HG03460 (cell line): ENCODE measurements at regions not wholly inside any gene's neighbourhood (a gene's known extent, or its start where the extent isn't known, plus 50 kb on each side); places are given as distances from the start of the nearest gene placed in this dataset.

ENCODE experiments used
- ATAC-seq: cut with Tn5 transposase; IDR thresholded peaks from one replicate; pipeline ENCODE4 v1.9.1; 2021; ENCODE audit not compliant: unreplicated experiment

DNA sequence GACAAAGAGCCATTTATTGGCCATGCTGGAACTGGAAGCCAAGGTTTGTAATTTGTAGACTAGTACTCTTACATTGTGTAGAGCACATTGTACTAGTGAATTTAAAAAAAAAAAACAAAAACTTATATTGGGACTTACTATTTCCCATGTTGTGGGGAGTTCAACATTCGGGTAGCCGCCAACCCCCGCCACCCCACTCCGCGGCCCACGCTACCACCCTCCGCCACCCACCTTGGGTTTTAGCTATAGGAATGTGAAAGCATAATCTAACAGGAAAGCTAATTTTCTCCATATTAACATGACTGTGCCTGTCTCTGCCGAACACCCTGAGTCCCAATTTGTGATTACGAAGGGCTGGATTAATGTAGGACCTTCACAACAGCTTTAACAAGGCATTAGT, 275.8 kb downstream of the FIGN start:
- ATAC-seq: no peak

DNA sequence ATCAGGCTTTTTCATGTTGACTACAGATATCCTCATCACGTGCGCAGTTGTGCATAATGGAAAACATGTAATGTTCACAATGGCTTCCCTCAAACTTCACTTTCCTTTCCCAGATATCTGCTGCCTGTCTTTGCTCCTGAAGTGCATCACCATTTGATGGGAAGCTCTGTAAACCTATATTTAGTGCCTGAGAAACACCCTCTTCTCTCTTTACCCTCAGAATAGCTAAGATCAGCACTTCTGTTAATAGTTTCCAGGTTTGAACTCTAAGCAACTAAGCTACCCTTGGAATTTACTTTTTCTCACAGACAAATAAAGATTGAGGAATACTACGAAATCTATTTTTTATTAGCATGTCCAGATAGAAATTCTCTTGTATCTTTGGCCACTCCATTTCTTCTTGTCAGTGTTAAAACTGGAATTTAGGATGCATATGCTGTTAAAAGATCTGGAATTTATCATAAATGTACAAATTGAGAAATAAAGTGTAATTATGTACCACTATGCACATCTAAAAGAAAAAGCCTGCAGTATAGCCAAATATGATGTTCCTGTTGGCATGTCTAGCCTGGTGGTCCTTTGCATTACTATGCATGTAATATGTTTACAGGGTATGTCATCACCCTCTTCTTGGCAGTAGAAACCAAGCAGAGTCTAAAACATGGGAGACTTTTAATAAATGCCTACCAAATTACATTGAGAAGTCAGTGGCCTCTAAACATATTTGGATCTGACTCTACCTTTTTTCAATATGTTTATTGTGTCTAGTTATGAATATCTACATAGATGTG, 278.7 kb downstream of the FIGN start:
- ATAC-seq: no peak

DNA sequence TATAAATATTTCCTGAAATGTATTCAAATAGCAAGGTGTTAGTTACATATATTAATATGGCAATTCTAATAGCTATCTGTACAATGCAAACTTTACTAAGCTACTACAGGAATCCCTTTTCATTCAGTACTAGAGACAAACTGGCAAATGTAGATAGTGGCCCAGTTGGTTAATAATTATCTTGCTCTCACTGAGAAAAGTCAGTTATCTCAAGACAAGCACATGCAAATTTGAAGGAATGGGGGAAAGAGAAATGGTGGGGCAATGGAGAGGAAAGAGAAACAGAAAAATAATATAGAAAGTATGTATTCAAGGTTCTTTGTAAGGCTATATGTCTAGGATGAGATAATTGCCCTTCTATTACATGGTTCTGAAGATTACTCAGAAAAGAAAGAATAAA, 280.0 kb downstream of the FIGN start:
- ATAC-seq: peak; percentile 95

- ATAC-seq: no peak
Measured at GRCh38 chr2:163453920-163454319, 281.9 kb downstream of the FIGN start.

DNA sequence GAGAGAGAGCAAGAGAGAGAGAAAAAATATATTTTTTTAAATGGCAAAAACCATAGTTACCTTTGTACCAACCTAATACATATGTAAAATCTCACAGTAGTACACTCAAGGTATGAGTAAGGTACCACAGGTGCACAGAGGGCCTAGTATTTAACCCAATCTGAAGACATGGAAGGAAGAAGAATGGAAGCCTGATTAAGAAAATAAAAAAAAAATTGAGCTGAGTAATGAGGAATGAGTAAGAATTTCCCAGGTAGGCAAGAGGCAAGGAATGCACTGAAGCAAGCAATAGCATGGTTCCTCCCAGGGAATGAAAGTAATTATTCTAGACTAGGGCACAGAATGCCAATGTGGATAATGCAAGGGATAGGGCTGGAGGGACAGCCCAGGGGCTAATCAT, 294.2 kb downstream of the FIGN start:
- no peak for ATAC-seq

- no peak for ATAC-seq
Measured at GRCh38 chr2:163436963-163437362, 298.8 kb downstream of the FIGN start.

GRCh38 chr2:163428187-163428586, 307.6 kb downstream of the FIGN start:
- no peak for ATAC-seq

- no peak for ATAC-seq
Measured at GRCh38 chr2:163420604-163421003, 315.2 kb downstream of the FIGN start.

GRCh38 chr2:163419000-163419830, 316.6 kb downstream of the FIGN start:
- ATAC-seq: no peak

DNA sequence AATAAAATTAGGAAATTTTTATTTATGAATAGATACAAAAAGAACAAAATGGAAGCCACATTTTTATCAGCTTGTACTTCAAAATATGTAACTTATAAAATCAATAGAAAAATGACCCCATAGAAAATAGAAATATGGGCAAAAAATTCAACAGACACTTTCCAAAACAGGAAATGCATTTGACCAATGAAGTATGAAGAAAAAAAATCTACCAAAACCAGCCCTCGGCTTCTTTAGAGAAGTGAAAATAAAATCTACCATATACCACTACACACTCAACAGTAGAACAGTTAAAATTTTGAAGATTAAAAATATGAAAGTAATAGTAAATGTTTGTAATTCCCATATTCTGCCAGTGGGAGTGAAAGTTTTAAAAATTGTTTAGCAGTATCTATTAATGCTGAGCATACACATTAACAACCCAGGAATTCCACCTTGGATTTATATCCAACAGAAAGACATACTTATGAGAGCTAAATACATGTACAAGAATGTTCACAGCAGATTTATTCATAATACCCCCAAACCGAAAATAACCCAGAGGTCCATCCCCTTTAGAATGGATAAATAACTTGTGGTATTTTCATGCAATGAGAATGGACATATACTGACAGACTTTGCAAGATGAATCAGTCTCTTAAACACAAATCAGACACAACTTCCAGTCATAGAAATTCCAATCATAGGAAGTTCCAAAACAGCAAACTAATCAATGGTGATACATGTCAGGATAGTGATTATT, 318.0 kb downstream of the FIGN start:
- ATAC-seq: peak; percentile 87

DNA sequence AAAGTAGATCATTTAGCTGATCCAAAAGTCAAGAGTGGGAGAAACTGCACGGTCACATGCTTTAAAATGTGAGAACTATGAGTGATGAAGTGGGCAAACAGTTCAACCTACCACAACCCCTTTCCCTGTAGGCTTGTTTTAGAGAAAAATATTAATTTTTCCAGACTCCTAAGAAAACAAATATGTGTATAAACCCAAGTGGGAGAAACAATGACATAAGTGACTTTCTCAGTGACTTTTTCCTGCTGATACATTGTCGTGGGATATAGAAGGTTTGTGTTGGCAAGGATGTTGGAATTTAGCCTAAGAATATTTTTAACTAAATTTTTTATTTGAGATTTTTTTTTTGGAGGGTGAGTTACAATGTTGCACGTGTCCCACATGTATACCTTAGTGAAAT, 321.7 kb downstream of the FIGN start:
- ATAC-seq: no peak

GRCh38 chr2:163407296-163407695, 328.5 kb downstream of the FIGN start:
- ATAC-seq: no peak

DNA sequence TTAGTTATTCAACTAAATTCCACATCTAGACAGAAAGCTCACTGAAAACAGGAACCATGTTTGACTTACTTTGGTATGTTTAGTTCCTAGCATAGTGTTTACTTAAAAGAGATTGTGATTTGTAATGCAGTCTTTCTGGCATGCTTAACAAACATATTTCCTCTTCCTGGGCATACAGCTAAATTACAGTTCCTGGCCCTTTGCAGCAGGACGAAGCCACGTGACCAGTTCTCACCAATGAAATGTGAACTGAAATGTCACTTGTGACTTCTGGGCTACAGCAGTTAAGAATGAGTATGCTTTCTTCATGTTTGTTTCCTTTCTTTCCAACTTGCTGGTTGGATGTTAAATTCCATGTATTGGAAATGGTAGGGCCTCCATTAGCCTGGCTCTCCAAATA, 330.5 kb downstream of the FIGN start:
- ATAC-seq: no peak

- ATAC-seq: no peak
Measured at GRCh38 chr2:163401481-163401880, 334.3 kb downstream of the FIGN start.

GRCh38 chr2:163397451-163397850, 338.4 kb downstream of the FIGN start:
- ATAC-seq: no peak

GRCh38 chr2:163395602-163396001, 340.2 kb downstream of the FIGN start:
- no peak for ATAC-seq

- no peak for ATAC-seq
Measured at GRCh38 chr2:163389838-163390237, 346.0 kb downstream of the FIGN start.

GRCh38 chr2:163375472-163375871, 360.3 kb downstream of the FIGN start:
- ATAC-seq: no peak

DNA sequence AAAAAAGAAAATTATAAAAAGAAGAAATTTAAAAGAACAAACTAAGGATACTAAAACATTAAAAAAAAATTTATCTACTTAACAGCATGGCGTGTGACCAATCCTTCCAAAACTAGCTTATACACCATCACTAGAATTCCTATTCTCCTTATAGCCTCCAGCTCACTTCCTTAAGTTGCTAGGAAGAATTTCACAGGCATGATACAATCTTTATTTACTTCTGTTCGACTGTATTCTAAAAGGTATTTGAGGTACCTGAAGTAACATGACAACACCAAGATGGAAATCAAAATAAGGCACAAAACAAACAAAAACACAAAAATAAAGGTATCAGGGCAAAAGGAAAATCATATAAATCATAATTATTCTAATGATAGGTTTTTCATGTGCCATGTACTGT, 360.7 kb downstream of the FIGN start:
- no peak for ATAC-seq

DNA sequence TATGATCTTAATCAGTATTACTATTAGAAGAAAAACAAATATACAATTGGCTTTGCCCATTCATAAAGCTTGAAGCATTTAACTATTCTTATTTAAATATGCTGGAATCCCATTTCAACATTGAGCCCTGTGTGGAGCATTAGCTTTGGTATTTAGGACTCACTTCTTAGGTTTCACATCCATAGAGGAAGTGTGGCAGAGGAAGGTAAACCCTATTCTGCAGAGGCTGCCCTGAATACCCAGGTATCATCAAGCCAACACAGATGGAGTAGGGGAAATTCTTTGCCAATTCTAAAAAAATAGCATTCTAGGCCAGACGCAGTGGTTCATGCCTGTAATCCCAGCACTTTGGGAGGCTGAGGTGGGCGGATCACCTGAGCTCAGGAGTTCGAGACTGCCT, 361.5 kb downstream of the FIGN start:
- no peak for ATAC-seq

DNA sequence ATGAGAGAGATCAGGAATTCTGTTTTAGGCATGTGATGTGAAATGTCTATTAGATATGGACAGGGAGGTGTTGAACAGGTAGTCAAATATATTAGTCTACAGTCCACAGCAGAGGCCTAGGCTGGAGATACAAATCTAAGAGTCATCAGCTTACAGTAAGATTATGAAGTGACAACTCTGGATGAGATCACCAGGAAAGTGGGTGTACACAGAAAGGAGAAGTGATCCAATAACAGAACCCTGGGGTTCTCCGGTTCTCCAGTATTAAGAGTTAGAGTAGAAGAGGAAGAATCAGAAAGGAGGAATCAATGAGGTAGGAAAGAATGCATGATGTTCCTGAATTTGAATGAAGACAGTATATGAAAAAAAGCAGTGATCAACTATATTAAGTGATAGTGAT, 362.3 kb downstream of the FIGN start:
- ATAC-seq: no peak
